HG03060 (cell line): ENCODE measurements at regions not wholly inside any gene's neighbourhood (a gene's known extent, or its start where the extent isn't known, plus 50 kb on each side); places are given as distances from the start of the nearest gene placed in this dataset.

Source experiments
- ATAC-seq: cut with Tn5 transposase; IDR thresholded peaks from one replicate; pipeline ENCODE4 v1.9.1; 2021; ENCODE audit warnings: low read depth, moderate number of reproducible peaks; ENCODE audit not compliant: unreplicated experiment

DNA sequence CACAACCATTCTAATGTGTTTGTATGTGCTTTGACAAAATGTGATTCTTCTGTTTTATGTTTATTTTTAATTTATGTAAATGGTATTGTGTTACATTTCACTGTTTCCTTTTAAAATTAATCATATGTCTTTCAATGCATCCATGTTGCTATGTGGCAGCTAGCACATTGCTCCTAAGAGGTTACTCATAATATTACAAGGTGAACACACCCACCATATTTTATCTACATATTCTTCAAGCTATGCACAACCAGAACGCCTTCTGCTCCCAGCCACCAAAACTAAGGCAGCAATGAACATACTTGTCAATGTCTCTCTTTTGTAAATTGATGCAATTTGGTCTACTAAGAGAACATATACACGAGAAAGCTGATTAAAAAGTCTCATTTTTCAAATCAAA lies 160.6 kb upstream of the OSR1 start:
- ATAC-seq = no peak

DNA sequence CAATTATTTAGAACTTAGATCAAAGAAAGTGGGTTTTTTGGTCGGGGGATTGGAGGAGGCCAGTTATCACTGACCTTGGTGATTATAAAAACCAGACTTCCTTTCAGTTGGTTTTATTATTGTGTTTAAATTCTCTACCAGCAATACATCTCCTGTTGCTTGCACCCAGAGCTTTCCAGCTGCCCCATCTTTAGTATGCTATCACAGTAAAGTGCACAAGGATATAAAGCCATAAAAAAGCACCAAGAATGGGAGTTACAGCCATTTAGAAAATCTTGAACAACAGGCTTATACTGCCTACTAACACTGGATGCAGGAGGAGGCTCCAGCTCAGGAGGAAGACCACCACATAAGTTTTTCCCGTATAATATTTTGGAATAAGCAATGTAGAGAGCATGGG lies 148.7 kb upstream of the OSR1 start:
- no peak for ATAC-seq

DNA sequence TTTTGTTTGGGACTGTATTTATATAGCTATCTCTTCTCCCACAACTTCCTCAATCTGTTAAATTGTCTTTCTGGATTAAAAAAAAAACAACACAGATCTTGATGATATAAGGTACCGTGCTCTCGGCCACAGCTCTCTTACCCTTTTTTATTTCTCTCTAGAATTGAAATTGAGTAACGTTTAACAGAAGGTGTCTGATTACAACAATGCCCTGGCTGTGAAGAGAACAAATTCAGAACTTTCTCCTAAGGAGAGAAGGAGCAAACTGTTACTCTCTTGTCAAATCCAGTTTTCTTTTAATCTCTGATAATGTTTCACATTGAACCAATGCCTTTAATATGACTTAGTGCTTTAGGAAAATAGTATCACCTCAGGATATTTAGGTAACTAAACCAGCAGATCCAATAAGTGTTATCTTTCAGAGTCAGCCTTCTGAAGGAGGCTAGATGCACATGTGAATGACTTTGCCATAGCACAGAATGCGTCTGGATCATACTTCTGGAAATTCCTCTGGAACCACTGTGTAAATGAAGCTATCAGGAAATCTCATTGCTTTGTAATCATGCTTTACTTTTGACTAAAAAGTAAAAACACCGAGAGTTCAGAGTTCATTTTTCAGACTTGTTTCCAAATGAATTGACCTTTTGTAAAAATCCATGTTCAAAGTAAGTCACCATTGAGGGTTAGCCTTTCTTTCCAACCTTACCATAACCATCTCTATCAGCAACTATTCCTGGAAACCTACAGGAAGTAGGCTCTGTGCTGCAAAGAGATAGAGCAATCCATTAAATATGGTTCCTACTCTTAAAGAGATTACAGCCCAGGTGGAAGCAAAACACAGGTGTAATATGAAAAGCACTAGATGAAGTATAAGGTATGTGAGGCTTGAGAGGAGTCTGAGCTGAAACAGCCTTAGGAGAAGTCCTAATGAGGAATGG lies 147.0 kb upstream of the OSR1 start:
- no peak for ATAC-seq

DNA sequence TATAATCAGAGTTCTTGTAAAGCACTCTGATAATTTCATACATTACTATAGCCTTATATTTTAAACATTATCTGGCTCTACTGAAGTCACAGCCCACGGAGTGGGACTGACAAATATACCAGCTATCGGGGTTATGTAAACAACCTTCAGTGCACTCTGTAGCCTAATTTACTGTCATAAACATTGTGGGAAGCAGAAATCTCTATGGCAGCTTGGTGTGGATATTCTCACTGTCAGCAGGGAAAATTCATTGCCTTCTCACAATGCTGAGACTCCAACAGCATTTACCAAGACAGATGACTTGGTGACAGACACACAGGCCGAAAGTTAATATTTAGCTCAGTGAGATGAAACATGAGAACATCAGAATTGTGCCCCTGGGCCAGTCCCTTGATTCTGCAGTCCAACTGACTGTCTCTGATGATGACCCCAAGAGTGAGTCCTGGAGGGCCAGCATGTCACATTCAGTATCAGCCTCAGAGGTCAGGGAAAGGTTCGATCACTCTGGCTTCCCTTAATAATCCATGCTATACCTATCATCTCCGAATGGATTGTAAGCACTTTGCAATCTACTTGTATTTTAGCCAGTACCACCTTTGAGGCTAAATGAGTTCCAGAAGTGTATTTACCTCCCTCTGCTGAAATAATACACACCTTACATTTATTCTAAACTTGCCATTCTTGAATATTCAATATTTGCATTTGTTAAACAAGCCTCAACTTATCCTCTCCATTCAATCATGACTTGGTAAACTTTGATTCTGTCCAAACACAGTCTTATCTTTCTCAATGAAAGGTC lies 146.2 kb upstream of the OSR1 start:
- ATAC-seq = no peak

DNA sequence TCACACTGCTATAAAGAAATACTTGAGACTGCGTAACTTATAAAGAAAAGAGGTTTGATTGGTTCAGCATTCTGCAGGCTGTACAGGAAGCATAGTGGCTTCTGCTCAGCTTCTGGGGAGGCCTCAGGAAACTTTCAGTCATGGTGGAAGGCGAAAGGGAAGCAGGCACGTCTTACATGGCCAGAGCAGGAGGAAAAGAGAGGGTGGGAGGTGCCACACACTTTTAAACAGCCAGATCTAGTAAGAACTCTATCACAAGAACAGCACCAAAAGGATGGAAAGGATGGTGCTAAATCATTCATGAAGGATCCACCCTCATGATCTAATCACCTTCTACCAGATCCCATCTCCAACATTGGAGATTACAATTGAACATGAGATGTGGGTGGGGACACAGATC lies 145.5 kb upstream of the OSR1 start:
- no peak for ATAC-seq

DNA sequence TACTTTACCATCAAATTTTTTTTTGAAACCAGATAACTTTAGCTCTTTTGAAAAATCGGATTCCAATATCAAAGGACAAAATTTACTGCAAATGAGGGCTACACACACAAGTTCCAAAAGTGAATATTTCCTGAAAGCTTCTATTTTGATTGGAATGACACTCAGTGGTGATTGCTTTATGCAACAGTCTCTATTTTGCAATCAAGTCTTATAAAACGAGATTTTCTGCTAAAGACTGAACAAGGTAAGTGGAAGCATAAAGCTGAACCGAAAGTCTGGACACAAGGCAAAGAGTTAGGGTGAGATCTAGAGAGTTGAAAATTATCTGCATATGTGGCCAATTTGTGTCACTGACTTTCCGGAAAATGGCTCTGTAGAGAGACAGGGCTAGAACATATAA lies 145.0 kb upstream of the OSR1 start:
- ATAC-seq = no peak

DNA sequence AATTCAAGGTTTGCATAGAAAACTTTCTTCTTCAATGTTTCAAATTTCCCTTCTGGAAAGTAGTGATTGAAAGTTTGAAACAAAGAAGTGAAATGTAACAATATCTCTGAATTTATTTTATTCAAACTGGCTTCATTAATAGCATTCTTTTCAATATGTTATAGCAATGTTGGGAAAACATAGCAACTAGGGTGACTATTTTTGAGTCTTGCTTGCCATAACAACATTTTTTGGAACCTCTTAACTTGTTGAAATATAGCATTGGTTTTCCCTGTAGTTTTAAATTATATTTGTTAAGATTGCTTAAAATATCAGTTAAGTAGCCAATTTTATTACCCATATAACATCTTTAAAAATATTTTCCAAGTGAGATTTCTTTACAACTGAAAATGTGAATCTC lies 141.7 kb upstream of the OSR1 start:
- ATAC-seq = no peak

DNA sequence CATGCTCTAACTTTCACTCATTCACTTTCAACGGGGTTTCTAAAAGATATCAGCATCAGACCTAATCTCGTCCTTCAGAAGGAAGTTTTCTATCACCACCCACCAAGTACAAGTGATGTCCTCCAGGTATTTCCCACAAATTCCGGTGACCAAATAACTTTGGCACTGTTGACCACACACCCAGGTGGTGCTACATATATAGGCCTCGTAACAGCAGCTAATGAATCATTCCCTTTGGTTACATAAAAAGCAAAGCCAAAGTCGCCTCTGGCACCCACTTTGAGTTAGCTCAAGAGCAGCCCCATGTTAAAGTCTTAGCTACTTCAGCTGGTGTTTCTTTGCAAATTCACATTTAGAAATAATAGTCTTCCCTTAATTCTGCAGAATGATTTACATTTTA lies 138.2 kb upstream of the OSR1 start:
- no peak for ATAC-seq

DNA sequence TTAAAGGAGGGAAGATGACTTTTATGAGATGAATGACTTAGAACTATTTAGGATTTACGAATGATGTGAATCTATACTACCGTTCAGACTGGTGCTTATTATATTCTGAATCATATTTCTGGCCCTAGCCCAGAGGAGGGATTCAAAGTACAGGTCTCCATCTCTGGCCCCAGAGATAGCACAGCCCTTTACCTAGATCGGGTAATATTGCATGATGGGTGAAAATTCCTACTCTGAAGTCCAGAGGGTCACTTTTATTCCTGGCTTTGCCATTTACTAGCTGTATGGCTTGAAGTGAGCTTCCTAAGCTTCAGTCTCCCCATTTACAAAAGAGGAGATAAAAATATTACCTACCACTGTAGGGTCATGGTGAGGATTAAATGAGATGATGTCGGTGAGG lies 135.8 kb upstream of the OSR1 start:
- no peak for ATAC-seq

DNA sequence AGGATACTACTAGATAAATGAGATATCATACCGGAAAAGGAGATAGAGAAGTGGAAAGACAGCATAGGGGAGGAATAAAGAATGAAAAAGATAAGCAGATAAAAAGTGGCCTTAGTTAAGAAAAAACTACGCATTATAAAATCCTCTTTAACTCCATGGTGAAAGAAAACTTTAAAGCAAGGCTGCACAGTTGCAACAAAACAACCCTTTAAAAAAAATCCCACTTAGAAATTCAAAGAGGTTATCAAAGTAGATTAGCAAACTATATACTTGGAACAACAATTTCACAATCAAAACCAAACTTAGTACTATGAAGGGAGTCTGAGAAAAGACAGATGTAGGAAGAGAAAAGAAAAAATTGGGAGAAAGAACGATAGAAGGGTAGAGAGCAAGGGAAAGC lies 133.4 kb upstream of the OSR1 start:
- no peak for ATAC-seq

DNA sequence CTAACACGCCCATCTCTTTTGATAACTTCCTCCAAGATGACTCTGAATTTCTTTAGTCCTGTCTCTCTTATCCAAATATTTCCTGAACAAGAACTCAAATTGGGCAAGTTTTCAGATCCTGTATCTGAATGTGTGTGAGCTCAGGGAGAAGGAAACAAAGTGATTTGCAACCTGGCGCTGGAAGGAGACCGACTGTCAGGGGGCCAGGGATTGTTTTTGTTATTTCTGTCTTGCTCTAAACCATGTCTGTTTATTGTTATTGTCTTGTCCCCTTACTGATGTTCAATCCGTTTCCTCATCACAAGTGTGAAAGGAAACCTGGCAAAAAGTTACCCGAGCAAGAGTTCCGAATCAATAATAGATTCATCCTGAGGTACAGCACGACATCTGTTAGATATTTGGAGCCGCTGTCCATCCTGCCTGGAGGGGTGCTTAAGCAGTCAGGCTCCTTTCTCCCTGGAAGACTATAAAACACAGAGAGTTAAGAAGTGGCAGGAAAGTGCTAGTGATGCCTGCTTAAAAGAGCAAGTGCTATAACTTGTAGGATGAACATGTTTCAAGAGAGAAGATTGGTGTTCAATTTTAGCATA lies 132.5 kb upstream of the OSR1 start:
- ATAC-seq = no peak

DNA sequence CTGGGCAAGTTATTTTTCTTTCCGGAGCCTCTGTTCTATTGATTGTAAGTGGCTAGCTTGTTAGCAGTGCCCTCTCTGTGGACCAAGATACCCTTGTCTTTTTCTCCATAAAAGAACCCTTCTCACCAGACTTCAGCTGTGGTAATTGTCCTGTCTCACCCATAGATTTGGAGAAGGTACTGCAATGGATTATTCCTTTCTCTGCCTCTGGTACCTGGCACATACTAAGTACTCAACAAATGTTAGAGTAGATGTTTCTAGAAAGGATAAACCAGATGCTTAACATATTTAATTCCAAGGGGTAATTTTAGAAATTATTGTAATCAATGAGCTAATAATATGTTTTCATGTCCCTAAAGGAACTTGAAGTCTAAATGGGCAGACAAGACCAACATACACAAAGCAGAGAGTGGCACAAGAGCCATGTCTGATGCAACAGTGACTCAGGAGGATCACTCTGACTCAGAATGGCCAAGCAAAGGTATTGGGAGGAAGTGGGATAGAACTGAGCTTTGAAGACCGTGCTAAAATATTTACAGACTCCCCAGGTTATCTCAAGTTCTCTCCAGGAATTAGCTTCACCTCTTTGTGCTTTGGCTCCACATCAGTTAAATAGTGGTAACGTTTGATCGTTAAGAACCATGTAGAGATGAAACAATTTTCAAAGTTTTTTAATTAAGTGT lies 129.7 kb upstream of the OSR1 start:
- peak; percentile 93 for ATAC-seq

DNA sequence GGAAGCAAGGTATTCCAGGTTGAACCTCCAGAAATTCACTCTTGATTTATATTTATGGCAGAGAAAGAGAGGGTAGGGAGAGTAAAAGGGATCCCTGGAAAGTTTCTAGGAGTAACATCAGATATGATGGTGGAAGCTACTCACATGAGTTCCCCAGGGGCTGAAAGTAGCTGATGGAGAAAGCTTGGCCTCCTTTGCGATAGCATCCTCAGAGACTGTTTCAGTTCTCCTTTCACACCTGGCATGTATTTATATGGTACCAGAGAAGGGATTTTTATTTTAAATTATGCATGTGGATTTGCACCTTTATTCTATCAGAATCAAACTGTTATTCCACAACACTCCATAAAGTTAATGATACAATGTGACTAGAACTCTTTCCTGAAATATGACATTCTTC lies 126.3 kb upstream of the OSR1 start:
- ATAC-seq = peak; percentile 58

DNA sequence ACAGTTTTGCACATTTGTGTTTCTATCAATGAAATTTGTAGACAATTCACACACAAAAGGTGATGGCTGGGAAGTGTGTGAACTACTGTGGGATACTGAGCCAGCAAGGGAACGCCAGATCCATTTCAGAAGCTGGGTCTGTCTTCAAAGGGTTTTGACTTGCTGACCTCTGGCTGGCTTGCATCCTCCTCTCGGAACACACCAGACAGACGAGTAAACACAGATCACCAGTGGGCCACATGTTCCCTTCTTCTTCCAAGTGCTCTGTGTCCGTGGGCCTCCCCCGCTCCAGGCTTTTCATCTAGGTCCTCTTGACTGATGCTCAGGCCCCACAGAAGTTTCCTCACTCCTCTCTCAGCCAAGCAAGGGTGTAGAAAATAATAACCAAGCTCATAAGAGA lies 122.2 kb upstream of the OSR1 start:
- no peak for ATAC-seq

DNA sequence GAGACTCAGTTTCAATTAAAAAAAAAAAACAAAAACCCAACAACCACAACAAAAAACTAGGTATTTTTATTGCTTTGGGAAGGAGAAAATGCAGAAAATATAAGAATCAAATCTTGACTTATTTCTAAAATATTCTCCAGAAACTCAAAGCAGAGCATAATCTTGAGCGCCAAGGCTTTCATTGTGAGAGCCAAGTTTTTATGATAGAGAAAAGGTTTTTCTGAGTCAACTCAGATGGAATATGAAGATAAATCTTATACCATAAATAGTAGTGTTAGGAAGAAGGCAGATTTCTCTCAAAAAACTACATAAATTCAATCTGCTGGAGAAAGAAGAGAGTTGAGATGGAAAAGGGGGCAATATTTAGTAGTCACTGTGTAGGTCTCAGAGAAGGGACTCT lies 121.2 kb upstream of the OSR1 start:
- ATAC-seq = no peak

DNA sequence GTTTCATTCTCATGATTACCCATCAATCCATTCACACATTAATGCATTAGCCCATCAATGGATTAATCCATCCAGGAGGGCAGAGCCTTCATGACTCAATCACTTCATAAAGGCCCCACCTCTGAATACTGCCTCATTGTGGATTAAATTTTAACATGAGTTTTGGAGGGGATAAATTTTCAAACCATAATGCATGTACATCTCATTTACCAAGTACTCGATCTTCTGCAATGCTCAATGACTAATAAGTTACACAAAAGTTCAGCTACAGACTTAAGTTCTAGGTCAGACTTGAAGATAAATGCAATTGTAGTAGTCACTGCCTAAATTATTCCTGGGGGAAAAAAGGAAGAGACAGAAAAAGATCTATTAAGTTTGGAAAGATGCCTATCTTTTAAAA lies 120.0 kb upstream of the OSR1 start:
- ATAC-seq = no peak

DNA sequence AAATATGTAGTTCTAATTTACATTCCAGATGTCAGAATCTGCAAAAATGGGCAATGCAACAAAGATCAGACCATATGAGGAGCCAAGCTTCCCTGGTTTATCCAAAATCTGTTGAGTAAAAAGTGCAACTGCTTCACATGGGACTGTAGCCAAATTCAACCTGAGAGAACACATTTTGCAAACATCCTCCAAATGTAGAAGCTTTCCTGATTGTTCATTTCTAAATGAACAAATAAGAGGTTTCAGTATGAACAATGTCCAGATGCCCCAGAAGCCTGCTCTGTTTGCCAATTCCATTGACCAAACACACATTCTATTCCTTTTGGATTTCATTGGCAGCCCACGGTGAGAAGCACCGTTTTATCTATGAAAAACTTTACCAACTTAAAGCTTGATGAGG lies 117.9 kb upstream of the OSR1 start:
- no peak for ATAC-seq

DNA sequence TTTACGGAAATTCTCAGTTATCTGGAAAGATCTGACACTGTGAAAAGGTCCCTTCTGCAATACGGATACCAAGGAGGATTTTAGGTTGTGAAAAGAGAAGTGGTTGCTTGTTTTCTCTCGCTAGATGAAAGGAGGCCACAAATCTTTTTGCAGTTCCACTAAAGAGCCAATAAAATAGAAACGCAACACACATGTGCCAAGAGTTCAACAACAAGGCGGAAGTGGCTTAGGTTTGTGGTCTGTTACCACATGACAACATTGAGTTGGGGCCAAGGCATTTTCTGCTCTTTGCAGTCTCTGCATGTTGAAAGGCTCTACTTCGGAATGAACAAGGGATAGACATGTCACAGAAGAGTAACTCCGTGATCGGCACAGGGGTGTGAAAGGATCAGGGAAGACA lies 115.7 kb upstream of the OSR1 start:
- ATAC-seq = peak; percentile 96

DNA sequence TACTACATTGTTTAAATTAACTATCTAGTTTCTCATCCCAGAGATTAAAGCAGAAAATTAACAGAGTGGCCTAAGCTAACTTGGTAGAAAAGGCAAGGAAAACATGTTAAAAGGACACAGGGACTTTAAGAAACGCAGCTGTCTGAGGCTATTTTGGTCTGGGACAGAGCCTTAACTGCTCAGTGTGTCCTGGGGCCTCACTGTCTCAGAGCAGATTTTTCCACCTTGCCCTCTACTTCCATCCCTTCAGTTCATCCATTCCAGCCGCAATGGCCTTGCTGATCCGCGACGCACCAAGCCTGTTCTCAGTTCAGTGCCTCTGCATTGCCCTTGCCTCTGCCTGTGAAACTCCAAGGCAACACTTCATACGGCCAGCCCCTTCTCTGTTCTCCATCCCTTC lies 114.9 kb upstream of the OSR1 start:
- no peak for ATAC-seq

DNA sequence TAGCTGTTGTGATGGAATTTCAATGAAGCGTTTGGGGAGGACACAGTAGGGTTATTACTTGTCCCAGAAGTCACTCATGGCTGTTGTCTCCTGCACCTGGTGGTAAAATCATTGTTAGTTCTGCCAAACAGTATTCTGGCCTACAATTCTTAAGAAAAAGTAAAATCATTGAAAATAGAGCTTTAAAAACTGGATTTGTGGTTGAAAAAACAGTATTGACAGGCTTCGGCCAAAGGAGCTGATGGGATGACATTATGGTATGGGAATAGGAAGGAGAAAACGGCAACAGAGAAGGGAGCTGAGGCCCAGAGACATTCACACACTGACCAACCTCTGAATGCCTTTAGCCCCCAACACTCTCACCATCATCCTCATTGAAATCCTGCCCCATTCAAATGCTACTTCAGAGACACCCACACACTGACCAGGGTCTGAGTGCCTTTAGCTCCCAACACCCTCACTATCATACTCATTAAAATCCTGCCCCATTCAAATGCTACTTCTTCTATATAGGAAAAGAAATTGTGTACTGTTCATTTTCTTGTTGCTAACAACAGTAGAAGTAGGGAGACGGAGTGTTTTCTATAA lies 114.1 kb upstream of the OSR1 start:
- no peak for ATAC-seq

DNA sequence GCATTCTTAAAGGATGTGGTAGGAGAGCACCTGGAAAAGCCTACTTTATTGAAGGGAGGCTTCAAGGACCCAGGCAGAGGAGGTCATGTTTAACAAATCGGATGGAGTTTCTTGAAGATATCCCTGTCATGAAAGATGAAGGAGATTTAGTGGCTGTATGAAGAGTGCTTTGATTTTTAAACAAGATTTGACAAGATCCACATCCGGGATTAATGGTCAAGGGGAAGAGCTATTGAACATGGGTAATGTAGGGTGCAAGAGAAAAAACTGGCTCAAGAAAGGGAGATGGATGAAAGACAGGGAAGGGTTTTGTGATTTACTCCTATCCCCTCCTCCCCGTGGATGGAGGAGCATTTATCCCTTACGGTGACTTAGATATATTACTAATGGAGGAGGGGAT lies 113.1 kb upstream of the OSR1 start:
- ATAC-seq = no peak
